ENCODE measurements at regions not wholly inside any gene's neighbourhood (a gene's known extent, or its start where the extent isn't known, plus 50 kb on each side); places are given as distances from the start of the nearest gene placed in this dataset.

DNA sequence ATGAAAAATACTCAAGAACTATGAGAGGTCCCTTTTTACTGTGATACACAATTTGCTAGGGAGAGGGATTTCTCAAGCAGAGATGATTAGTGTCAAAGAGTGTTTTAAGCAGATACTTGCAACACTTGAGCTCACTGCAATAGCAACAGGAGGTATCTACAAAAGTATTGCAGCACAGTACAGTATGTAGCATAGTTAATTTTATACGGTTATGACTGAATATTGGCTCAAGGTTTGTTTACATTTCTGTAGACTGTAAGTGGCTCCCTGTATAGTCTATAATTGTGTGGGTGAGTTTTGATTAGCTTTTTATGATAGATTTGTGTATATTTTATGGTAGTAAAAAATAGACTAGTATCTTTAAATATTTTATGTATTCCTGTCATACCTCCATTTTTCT, 1177.2 kb downstream of the TECRL start:
- Histone ChIP-seq H3K14ac (ENCODE audit: insufficient read depth, low read length) (no peak overlapping the region), H4K20me1 (ENCODE audit: control insufficient read depth, insufficient read depth, insufficient read length) (no peaks in the 10 kb centered on the region), H4K8ac (replicated peaks; ENCODE audit: insufficient read length, low read depth, low read length) (no peak overlapping the region), H3K79me1 (ENCODE audit: insufficient read depth, low read depth, low read length, poor library complexity, severe bottlenecking) (no peaks in the 10 kb centered on the region), H3K23ac (ENCODE audit: insufficient read length, low read depth, low read length) (no peak overlapping the region), H3K18ac (ENCODE audit: insufficient read length, low read depth, low read length) (no peak overlapping the region), H2BK15ac (ENCODE audit: low read depth, low read length) (no peak overlapping the region), H3K4me1 (ENCODE audit: insufficient read depth, low read length) (no peaks in the 10 kb centered on the region), H2BK12ac (ENCODE audit: insufficient read length, low read depth, low read length) (no peak overlapping the region), H2BK5ac (ENCODE audit: insufficient read length, low read length) (no peak overlapping the region), H3K56ac (ENCODE audit: insufficient read length, low read depth, low read length) (no peak overlapping the region), H2AK5ac (ENCODE audit: insufficient read length, low read length) (no peak overlapping the region), H3K4ac (ENCODE audit: low read depth, low read length) (no peak overlapping the region), H3K4me2 (ENCODE audit: insufficient read depth, insufficient read length, low read length) (no peak overlapping the region), H3T11ph (ENCODE audit: low read length) (no peak overlapping the region), H2BK120ac (ENCODE audit: low read depth, low read length, poor library complexity, severe bottlenecking) (no peak overlapping the region), H3K27me3 (ENCODE audit: insufficient read depth, low read length) (no peaks in the 10 kb centered on the region), H4K5ac (ENCODE audit: insufficient read length, low read depth, low read length) (no peak overlapping the region), H3K9ac (ENCODE audit: extremely low read depth, insufficient read length, low read length) (no peak overlapping the region), H3K23me2 (ENCODE audit: insufficient read length, low read depth, low read length, poor library complexity, severe bottlenecking) (no peaks in the 10 kb centered on the region), H4K91ac (ENCODE audit: insufficient read length, low read depth, low read length) (no peak overlapping the region), H3K79me2 (ENCODE audit: insufficient read depth, low read length) (no peaks in the 10 kb centered on the region), H2BK20ac (ENCODE audit: low read depth, low read length, poor library complexity, severe bottlenecking) (no peak overlapping the region), H2AFZ (ENCODE audit: low read length) (no peak overlapping the region), H3K9me3 (ENCODE audit: control insufficient read depth, low read depth, low read length) (no peaks in the 10 kb centered on the region), H3K27ac (ENCODE audit: insufficient read length, low read depth, low read length) (no peak overlapping the region)
- Mint-ChIP-seq H3K9me3 (peaks cover 0 to 3% of the 10 kb centered on the region in 2 experiments; a peak in 1 of 5 replicates), H3K27ac (no peak overlapping the region), H3K36me3 (ENCODE audit: insufficient read depth in 1 of 3, low read depth in 3 of 3) (no peaks in the 10 kb centered on the region), H3K4me3 (no peak overlapping the region), H3K4me1 (no peaks in the 10 kb centered on the region), H3K27me3 (ENCODE audit: low read depth) (no peaks in the 10 kb centered on the region)
- no peak for DNase-seq
- WGBS (ENCODE audit: extremely low coverage, insufficient read length, low lambda C conversion rate): no CpG with 5 or more reads among the region's 1 CpG
- no peak for TF ChIP-seq CTCF (conservative IDR thresholded peaks at IDR 0.05)

All from H9 (cell line).